ENCODE measurements at regions not wholly inside any gene's neighbourhood (a gene's known extent, or its start where the extent isn't known, plus 50 kb on each side); places are given as distances from the start of the nearest gene placed in this dataset.
A peak's percentile ranks its signal among the peaks of the same experiment; 100 is the strongest.

DNA sequence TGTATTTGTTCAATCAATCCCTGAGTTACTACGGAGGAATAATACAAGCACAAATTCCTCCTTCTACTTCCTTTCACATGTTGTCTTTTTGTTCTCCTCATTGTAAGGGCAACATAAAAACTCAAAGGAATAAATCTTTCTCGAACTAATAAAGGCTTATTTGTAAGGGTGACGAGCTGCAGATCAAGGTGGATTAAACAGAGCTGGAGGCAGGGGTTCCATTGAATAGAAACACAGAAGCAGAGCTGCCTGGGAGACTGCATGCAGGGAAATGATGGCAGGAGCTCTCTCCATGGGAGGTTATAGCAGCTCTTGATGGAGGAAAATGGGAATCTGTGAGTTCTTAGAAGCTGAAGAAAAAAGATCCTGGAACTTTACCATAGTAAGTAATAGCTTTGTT is 160.2 kb downstream of the CYYR1 start:
- Histone ChIP-seq H3K27ac (no peak overlapping the region), H3K9me3 (no peaks in the 10 kb centered on the region), H3K4me1 (no peaks in the 10 kb centered on the region), H3K27me3 (no peaks in the 10 kb centered on the region), H3K4me3 (no peak overlapping the region), H3K36me3 (no peaks in the 10 kb centered on the region)
- ATAC-seq (ENCODE audit: low FRiP score in 2 of 2) (no peak), DNase-seq (no peak)
- 71 to 84% methylated on average over 3 of the region's 3 CpGs for WGBS, 2 donors
- TF ChIP-seq, protein P1, sequence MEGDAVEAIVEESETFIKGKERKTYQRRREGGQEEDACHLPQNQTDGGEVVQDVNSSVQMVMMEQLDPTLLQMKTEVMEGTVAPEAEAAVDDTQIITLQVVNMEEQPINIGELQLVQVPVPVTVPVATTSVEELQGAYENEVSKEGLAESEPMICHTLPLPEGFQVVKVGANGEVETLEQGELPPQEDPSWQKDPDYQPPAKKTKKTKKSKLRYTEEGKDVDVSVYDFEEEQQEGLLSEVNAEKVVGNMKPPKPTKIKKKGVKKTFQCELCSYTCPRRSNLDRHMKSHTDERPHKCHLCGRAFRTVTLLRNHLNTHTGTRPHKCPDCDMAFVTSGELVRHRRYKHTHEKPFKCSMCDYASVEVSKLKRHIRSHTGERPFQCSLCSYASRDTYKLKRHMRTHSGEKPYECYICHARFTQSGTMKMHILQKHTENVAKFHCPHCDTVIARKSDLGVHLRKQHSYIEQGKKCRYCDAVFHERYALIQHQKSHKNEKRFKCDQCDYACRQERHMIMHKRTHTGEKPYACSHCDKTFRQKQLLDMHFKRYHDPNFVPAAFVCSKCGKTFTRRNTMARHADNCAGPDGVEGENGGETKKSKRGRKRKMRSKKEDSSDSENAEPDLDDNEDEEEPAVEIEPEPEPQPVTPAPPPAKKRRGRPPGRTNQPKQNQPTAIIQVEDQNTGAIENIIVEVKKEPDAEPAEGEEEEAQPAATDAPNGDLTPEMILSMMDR (IDR thresholded peaks at IDR 0.05): no peak
- TF ChIP-seq POLR2A (IDR thresholded peaks at IDR 0.05) (no peak), POLR2AphosphoS5 (IDR thresholded peaks at IDR 0.05) (no peak), EP300 (IDR thresholded peaks at IDR 0.05) (no peak)

DNA sequence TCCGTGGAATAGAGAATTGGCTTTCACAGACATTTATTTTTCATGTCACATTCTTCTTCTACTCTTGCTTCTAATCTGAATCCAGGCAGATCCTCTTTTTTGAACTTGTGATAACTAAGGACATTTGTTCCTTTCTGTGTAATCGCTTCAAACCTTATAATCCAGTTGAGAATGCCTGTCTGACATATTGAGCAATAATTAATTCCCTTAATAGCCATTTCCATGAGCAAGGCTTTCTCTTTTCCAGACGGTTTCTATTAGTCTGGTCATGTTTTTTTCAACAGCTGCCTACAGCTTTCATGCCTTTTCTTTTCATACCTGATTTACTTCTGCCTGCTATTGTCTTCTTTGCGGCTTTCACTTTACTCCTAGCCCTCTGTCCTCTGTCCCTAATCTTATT is 163.4 kb downstream of the CYYR1 start:
- Histone ChIP-seq H3K9me3 (no peaks in the 10 kb centered on the region), H3K4me3 (no peak overlapping the region), H3K4me1 (peaks cover 0 to 4% (median 0%) of the 10 kb centered on the region in 4 donors), H3K27me3 (no peaks in the 10 kb centered on the region), H3K36me3 (no peaks in the 10 kb centered on the region), H3K27ac (no peak overlapping the region)
- DNase-seq: no peak
- 66 to 73% methylated on average over 4 of the region's 4 CpGs for WGBS, 2 donors
- no peak for TF ChIP-seq POLR2AphosphoS5 (IDR thresholded peaks at IDR 0.05)
- no peak for TF ChIP-seq EP300 (IDR thresholded peaks at IDR 0.05)
- TF ChIP-seq POLR2A (IDR thresholded peaks at IDR 0.05): no peak
- TF ChIP-seq, protein P1 (IDR thresholded peaks at IDR 0.05): no peak
- ATAC-seq (ENCODE audit: low FRiP score in 2 of 2): no peak

DNA sequence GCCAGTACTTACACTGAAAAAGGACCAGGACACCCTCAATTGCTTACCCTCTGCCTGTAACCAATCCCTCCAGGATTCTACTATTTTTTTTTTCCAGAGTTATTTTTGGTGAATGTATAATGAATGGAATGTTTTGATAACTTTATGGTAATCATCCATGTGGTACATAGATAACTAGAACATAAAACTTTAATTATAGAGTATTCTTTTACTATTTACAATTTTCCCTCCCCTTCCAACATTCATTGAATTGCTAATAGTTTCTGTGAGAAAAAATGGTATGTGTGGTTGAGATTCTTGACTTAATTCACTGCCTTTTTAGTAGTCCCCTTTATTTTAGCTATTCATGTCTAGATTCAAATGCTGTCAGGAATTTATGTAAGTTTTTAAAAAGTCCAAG is 164.6 kb downstream of the CYYR1 start:
- Histone ChIP-seq H3K27ac (no peak overlapping the region), H3K4me1 (peaks cover 0 to 4% (median 0%) of the 10 kb centered on the region in 4 donors), H3K9me3 (no peaks in the 10 kb centered on the region), H3K27me3 (no peaks in the 10 kb centered on the region), H3K4me3 (no peak overlapping the region), H3K36me3 (no peaks in the 10 kb centered on the region)
- TF ChIP-seq EP300 (IDR thresholded peaks at IDR 0.05) (no peak), POLR2AphosphoS5 (IDR thresholded peaks at IDR 0.05) (no peak), POLR2A (IDR thresholded peaks at IDR 0.05) (no peak)
- TF ChIP-seq, protein P1 (IDR thresholded peaks at IDR 0.05): no peak
- DNase-seq (no peak), ATAC-seq (ENCODE audit: low FRiP score in 2 of 2) (no peak)

DNA sequence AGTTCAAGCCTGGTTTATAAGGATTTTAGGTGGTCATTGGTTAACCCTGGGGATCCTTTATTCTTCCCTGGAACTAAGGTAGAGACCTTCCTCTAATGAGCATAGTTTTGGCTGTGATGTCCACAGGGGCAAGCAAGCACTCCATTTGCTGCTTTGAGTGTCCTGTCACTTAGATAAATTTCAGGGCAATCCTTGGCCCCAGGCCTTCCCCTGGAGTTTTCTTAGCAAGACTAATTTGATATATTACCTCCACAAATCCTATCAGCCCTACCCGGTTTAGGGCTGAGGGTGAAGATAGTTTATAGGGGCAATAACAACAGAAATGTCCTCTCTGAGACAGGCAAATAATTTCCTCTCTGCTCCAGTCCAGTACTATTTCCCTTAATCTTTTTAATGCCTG is 166.6 kb downstream of the CYYR1 start:
- no peak for ATAC-seq (ENCODE audit: low FRiP score in 2 of 2)
- TF ChIP-seq EP300 (IDR thresholded peaks at IDR 0.05): no peak
- H3K27ac ChIP-seq: no peak overlapping the region
- H3K9me3 ChIP-seq: no peaks in the 10 kb centered on the region
- no peak for DNase-seq
- no peaks in the 10 kb centered on the region for H3K36me3 ChIP-seq
- 43 to 57% methylated on average over 1 of the region's 1 CpG for WGBS, 2 donors
- H3K4me3 ChIP-seq: no peak overlapping the region
- H3K27me3 ChIP-seq: no peaks in the 10 kb centered on the region
- H3K4me1 ChIP-seq: peaks cover 0 to 4% (median 0%) of the 10 kb centered on the region in 4 donors

DNA sequence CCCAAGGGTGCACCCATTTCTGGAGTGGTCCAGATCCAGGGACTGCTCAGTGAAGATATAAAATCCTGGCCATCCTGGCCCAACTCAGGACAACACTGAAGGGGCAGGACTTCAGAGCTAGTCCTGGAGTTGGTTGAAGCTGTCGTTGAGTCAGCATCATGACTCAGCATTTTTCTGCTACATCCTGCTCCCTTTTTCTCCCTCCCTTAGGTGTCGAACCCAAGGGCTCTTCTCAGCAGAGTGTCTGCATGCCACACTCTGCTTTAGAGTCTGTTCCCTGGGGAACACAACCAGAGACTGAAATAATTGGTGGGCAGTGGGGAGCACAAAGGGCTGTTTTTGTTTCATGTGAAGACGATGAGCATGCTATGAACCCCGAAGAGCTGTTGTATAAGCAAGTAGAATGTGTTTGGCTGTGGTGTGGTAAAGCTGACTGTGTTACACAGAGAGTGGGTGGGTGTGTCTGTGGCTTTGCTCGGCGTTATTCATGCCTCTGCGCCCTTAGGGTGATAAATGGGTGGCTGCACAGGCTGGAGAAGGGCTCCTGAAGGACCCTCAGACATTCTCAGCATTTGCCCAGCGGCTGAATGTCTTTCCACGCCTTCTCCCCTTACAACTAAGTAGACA is 167.2 kb downstream of the CYYR1 start:
- H3K4me1 ChIP-seq: peaks cover 0 to 4% (median 0%) of the 10 kb centered on the region in 4 donors
- TF ChIP-seq POLR2A (IDR thresholded peaks at IDR 0.05) (no peak), EP300 (IDR thresholded peaks at IDR 0.05) (no peak), POLR2AphosphoS5 (IDR thresholded peaks at IDR 0.05) (no peak)
- TF ChIP-seq, protein P1 (IDR thresholded peaks at IDR 0.05): no peak
- DNase-seq (peak in 1 of 2 donors; percentile 21), ATAC-seq (ENCODE audit: low FRiP score in 2 of 2) (peak in 1 of 2 donors; percentile 53)
- no peaks in the 10 kb centered on the region for H3K36me3 ChIP-seq
- no peaks in the 10 kb centered on the region for H3K9me3 ChIP-seq
- no peak overlapping the region for H3K27ac ChIP-seq
- 62% methylated on average over 9 of the region's 9 CpGs for WGBS, 2 donors
- no peaks in the 10 kb centered on the region for H3K27me3 ChIP-seq
- no peak overlapping the region for H3K4me3 ChIP-seq
